IMR-90 (cell line): ENCODE measurements at regions not wholly inside any gene's neighbourhood (a gene's known extent, or its start where the extent isn't known, plus 50 kb on each side); places are given as distances from the start of the nearest gene placed in this dataset.

Experiments
- ATAC-seq: fragments of 200-7000 bp; cut with Tn5 transposase; 2 replicates; pipeline ENCODE4 v1.9.1; 2020; ENCODE audit warnings: low read depth, mild to moderate bottlenecking, moderate library complexity
- BruUV-seq: library from RNA; stranded (reverse); fragments of 400-500 nt; replicated peaks from 2 replicates; lab custom pipeline; 2021; lab: Mats Ljungman, UMichigan
- CTCF ChIA-PET: fragments of 300-600 bp; formaldehyde crosslinking; extraction: SDS; loops from one replicate; lab custom pipeline; 2021; ENCODE audit warnings: antibody characterized with exemption; lab: Yijun Ruan, JAX
- POLR2A ChIA-PET: fragments of 300-600 bp; sonication (Branson Sonifier 250); formaldehyde crosslinking; loops from one replicate; lab custom pipeline; 2022; ENCODE audit warnings: antibody characterized with exemption; ENCODE audit not compliant: unreplicated experiment; lab: Charles Lee
- DNase-seq: peaks from one replicate; pipeline ENCODE4 v3.0.0; 2013
- H2AFZ ChIP-seq: replicated peaks from 2 replicates; pipeline ENCODE3; 2013; ENCODE audit warnings: low read length, mild to moderate bottlenecking; ENCODE audit not compliant: poor library complexity
- H2AK5ac ChIP-seq: 2 replicates; pipeline ENCODE4 v1.6.1; 2013; ENCODE audit warnings: low read depth, low read length, inconsistent platforms
- H2AK9ac ChIP-seq: replicated peaks from 2 replicates; pipeline ENCODE3; 2013; ENCODE audit warnings: mild to moderate bottlenecking, low read depth, low read length, moderate library complexity; ENCODE audit not compliant: poor library complexity
- H2BK120ac ChIP-seq: 2 replicates; pipeline ENCODE4 v1.6.1; 2013; ENCODE audit warnings: low read depth, low read length, inconsistent platforms
- H2BK15ac ChIP-seq: 3 replicates; pipeline ENCODE4 v1.6.1; 2013; ENCODE audit warnings: low read depth, low read length, inconsistent platforms
- H2BK20ac ChIP-seq: 2 replicates; pipeline ENCODE4 v1.6.1; 2013; ENCODE audit warnings: low read depth, mild to moderate bottlenecking, inconsistent platforms, low read length, moderate library complexity
- H2BK5ac ChIP-seq: 2 replicates; pipeline ENCODE4 v1.6.1; 2013; ENCODE audit warnings: mild to moderate bottlenecking, low read depth, low read length, inconsistent platforms; ENCODE audit not compliant: poor library complexity, severe bottlenecking
- H3K14ac ChIP-seq: replicated peaks from 2 replicates; pipeline ENCODE4 v1.6.1; 2013; ENCODE audit warnings: low read depth, low read length, inconsistent platforms
- H3K18ac ChIP-seq: 2 replicates; pipeline ENCODE4 v1.6.1; 2013; ENCODE audit warnings: low read depth, low read length, control low read depth
- H3K23ac ChIP-seq: 2 replicates; pipeline ENCODE4 v1.6.1; 2013; ENCODE audit warnings: low read depth, low read length, inconsistent platforms
- H3K27ac ChIP-seq: 2 replicates; pipeline ENCODE4 v1.5.1; 2013; ENCODE audit warnings: mild to moderate bottlenecking, control low read depth, low read length; ENCODE audit not compliant: insufficient read depth
- H3K27me3 ChIP-seq: 2 replicates; pipeline ENCODE4 v1.6.1; 2013; ENCODE audit warnings: low read length; ENCODE audit not compliant: control insufficient read depth, insufficient read depth
- H3K36me3 ChIP-seq: 2 replicates; pipeline ENCODE4 v1.6.1; 2013; ENCODE audit warnings: low read length, mixed read lengths; ENCODE audit not compliant: control insufficient read depth, insufficient read depth
- H3K4ac ChIP-seq: 2 replicates; pipeline ENCODE4 v1.6.1; 2013; ENCODE audit warnings: low read depth, low read length, inconsistent platforms
- H3K4me1 ChIP-seq: 2 replicates; pipeline ENCODE4 v1.6.1; 2013; ENCODE audit warnings: low read length, mixed read lengths; ENCODE audit not compliant: control insufficient read depth, insufficient read depth
- H3K4me2 ChIP-seq: 2 replicates; pipeline ENCODE4 v1.6.1; 2013; ENCODE audit warnings: low read depth, mild to moderate bottlenecking, control low read depth, low read length, moderate library complexity
- H3K4me3 ChIP-seq: 2 replicates; pipeline ENCODE4 v1.5.1; 2013; ENCODE audit warnings: low read depth, mild to moderate bottlenecking, control low read depth, low read length, moderate library complexity; ENCODE audit not compliant: insufficient read depth
- H3K56ac ChIP-seq: 2 replicates; pipeline ENCODE4 v1.6.1; 2013; ENCODE audit warnings: low read length, inconsistent platforms; ENCODE audit not compliant: insufficient read depth; ENCODE audit errors: extremely low read depth
- H3K79me1 ChIP-seq, 2 experiments: 2 replicates each; pipeline ENCODE4 v1.6.1; 2013; ENCODE audit warnings: low read length in 2 of 2, inconsistent platforms in 1 of 2, low read depth in 1 of 2
- H3K9ac ChIP-seq: 2 replicates; pipeline ENCODE4 v1.6.1; 2013; ENCODE audit warnings: low read depth, low read length, control low read depth
- H3K9me1 ChIP-seq: 2 replicates; pipeline ENCODE4 v1.6.1; 2013; ENCODE audit warnings: low read length, inconsistent platforms; ENCODE audit not compliant: insufficient read depth
- H3K9me3 ChIP-seq: 2 replicates; pipeline ENCODE4 v1.6.1; 2013; ENCODE audit warnings: low read length; ENCODE audit not compliant: control insufficient read depth, insufficient read depth
- H4K20me1 ChIP-seq: 2 replicates; pipeline ENCODE4 v1.6.1; 2013; ENCODE audit warnings: low read length, inconsistent platforms; ENCODE audit not compliant: insufficient read depth
- H4K5ac ChIP-seq: 2 replicates; pipeline ENCODE4 v1.6.1; 2013; ENCODE audit warnings: mild to moderate bottlenecking, low read depth, low read length, control low read depth
- H4K8ac ChIP-seq, 2 experiments: 2 replicates each; pipeline ENCODE4 v1.6.1; 2013; ENCODE audit warnings: low read depth in 2 of 2, low read length in 2 of 2, control low read depth in 1 of 2, inconsistent platforms in 1 of 2
- H4K91ac ChIP-seq: 2 replicates; pipeline ENCODE4 v1.6.1; 2013; ENCODE audit warnings: low read depth, low read length, inconsistent platforms; ENCODE audit not compliant: insufficient read depth
- CHD1 ChIP-seq: IDR thresholded peaks from 2 replicates; pipeline ENCODE4 v1.6.1; 2012; ENCODE audit warnings: low read depth, low read length, improper control_type of control experiment
- NFE2L2 ChIP-seq: fragments of 150-350 bp; IDR thresholded peaks from 2 replicates; pipeline ENCODE4 v1.6.1; 2016; ENCODE audit warnings: low read depth, mild to moderate bottlenecking, low read length
- RCOR1 ChIP-seq: IDR thresholded peaks from 2 replicates; pipeline ENCODE4 v1.6.1; 2012; ENCODE audit warnings: mild to moderate bottlenecking, low read length, improper control_type of control experiment; ENCODE audit not compliant: insufficient replicate concordance
- RFX5 ChIP-seq: IDR thresholded peaks from 2 replicates; pipeline ENCODE4 v1.8.0; 2012; ENCODE audit warnings: low read depth, mild to moderate bottlenecking, low read length, moderate library complexity
- SMC3 ChIP-seq: fragments of 150-350 bp; IDR thresholded peaks from 2 replicates; pipeline ENCODE4 v1.6.1; 2016; ENCODE audit warnings: low read depth, mild to moderate bottlenecking, antibody characterized with exemption, low read length, moderate library complexity
- WGBS, 2 experiments: methylation state at CpG; one replicate each; pipeline versions ENCODE4 v1.1.5 to v1.1.7; 2013; ENCODE audit warnings: missing lambda C conversion rate in 2 of 2; ENCODE audit not compliant: insufficient read length in 1 of 2; ENCODE audit errors: extremely low coverage in 2 of 2; 5-methylcytosine and 5-hydroxymethylcytosine counted together
- dilution Hi-C: fragments of 300-500 bp; cut with HindIII; formaldehyde crosslinking; loops from one replicate; pipeline ENCODE4 v1.14.3; 2018; ENCODE audit warnings: low sequenced_read_pairs; ENCODE audit not compliant: unreplicated experiment
- in situ Hi-C: fragments of 300-500 bp; cut with MboI; formaldehyde crosslinking; loops from 3 replicates; pipeline ENCODE4 v1.14.3; 2019; ENCODE audit warnings: low sequenced_read_pairs, inconsistent platforms, mixed read lengths
- intact Hi-C: fragments of 100-400 bp; cut with micrococcal nuclease; formaldehyde crosslinking; loops from 2 replicates; pipeline ENCODE4 v1.10.0; 2022

GRCh38 chr1:98360864-98361263, 300.7 kb upstream of the SNX7 start:
- Histone ChIP-seq H3K36me3 (no peaks in the 10 kb centered on the region), H3K9me1 (no peaks in the 10 kb centered on the region), H2BK120ac (no peak overlapping the region), H3K14ac (no peak overlapping the region), H3K27ac (no peak overlapping the region), H3K9me3 (no peaks in the 10 kb centered on the region), H3K18ac (no peak overlapping the region), H4K20me1 (no peaks in the 10 kb centered on the region), H3K9ac (no peak overlapping the region), H3K4me2 (no peak overlapping the region), H4K8ac (no peak overlapping the region), H3K4me1 (no peaks in the 10 kb centered on the region), H2AK5ac (no peak overlapping the region), H2BK5ac (no peak overlapping the region), H3K56ac (no peak overlapping the region), H4K5ac (no peak overlapping the region), H2AFZ (no peak overlapping the region), H3K23ac (no peak overlapping the region), H3K4me3 (no peak overlapping the region), H2BK20ac (no peak overlapping the region), H2BK15ac (no peak overlapping the region), H3K4ac (no peak overlapping the region), H3K79me1 (no peaks in the 10 kb centered on the region), H4K91ac (no peak overlapping the region), H3K27me3 (no peaks in the 10 kb centered on the region), H2AK9ac (no peak overlapping the region)
- CTCF ChIA-PET = no interaction called here
- in situ Hi-C loops (no loop called here), dilution Hi-C loops (no loop called here), intact Hi-C loops (no loop called here)
- TF ChIP-seq RFX5 = no peak
- no peak for TF ChIP-seq RCOR1
- TF ChIP-seq NFE2L2 = no peak
- no peak for TF ChIP-seq CHD1
- no peak for TF ChIP-seq SMC3
- BruUV-seq = no TSS peak
- DNase-seq (no peak), ATAC-seq (no peak)
- no CpG with 5 or more reads among the region's 2 CpGs for WGBS, 2 experiments
- POLR2A ChIA-PET = no interaction called here
